ENCODE measurements at regions not wholly inside any gene's neighbourhood (a gene's known extent, or its start where the extent isn't known, plus 50 kb on each side); places are given as distances from the start of the nearest gene placed in this dataset.
A peak's percentile ranks its signal among the peaks of the same experiment; 100 is the strongest.

DNA sequence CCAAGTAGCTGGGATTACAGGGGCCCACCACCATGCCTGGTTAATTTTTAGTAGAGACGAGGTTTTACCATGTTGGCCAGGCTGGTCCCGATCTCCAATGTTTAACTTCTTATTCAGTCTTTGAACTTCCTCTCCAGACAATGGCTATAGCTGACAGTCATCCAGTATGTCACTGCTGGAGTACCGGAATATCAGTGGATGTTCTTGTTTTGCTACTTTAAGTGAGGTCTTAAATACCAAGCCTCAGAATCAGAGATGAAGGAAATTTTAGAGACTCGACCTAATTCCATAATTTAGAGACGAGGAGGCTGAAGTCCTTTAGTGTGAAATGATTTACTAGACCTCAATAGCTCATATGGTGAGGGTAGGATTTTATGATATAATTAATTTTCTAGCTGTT, 294.8 kb upstream of the KLF6 start:
- H3K4me3 ChIP-seq (ENCODE audit: control insufficient read depth, low read depth, low read length): no peak overlapping the region
- TF ChIP-seq, protein P1, sequence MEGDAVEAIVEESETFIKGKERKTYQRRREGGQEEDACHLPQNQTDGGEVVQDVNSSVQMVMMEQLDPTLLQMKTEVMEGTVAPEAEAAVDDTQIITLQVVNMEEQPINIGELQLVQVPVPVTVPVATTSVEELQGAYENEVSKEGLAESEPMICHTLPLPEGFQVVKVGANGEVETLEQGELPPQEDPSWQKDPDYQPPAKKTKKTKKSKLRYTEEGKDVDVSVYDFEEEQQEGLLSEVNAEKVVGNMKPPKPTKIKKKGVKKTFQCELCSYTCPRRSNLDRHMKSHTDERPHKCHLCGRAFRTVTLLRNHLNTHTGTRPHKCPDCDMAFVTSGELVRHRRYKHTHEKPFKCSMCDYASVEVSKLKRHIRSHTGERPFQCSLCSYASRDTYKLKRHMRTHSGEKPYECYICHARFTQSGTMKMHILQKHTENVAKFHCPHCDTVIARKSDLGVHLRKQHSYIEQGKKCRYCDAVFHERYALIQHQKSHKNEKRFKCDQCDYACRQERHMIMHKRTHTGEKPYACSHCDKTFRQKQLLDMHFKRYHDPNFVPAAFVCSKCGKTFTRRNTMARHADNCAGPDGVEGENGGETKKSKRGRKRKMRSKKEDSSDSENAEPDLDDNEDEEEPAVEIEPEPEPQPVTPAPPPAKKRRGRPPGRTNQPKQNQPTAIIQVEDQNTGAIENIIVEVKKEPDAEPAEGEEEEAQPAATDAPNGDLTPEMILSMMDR (IDR thresholded peaks at IDR 0.05; ENCODE audit: control insufficient read depth, insufficient read depth, low read depth, low read length, missing control alignments): no peak

DNA sequence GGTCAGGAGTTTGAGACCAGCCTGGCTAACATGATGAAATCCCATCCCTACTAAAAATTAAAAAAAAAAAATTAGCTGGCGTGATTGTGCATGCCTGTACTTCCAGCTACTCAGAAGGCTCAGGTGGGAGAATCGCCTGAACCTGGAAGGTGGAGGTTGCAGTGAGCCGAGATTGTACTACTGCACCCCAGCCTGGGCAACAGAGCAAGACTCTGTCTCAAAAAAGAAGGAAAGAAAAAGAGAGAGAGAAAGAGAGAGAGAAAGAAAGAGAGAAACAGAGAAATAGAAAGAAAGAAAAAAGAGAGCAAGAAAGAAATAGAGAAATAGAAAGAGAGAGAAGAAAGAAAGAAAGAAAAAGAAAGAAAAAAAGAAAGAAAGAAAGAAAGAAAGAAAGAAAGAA, 292.8 kb upstream of the KLF6 start:
- H3K4me3 ChIP-seq (ENCODE audit: control insufficient read depth, low read depth, low read length): no peak overlapping the region
- TF ChIP-seq, protein P1 (IDR thresholded peaks at IDR 0.05; ENCODE audit: control insufficient read depth, insufficient read depth, low read depth, low read length, missing control alignments): no peak
- DNase-seq (ENCODE audit: low read depth): no peak

More for the DNA sequence above, 294.8 kb upstream of the KLF6 start:
- no peak for DNase-seq (ENCODE audit: low read depth)

DNA sequence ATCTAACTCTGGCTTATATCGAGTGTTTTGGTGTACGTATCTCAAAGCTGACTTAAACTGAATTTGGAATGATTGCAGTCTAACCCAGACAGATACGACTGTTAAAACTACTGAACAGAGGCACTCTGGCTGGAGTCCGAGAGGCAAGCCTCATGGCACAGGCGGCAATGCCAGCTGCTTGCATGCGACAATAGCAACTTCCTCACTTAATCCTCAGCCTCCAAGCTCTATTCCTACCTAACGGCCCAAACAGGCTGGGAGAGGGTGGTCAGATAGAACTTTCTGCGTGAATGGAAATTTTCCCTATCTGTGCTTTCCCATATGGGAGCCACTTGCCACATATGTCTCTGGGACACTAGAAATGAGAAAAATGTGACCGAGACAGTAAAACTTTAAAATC, 292.0 kb upstream of the KLF6 start:
- TF ChIP-seq, protein P1 (IDR thresholded peaks at IDR 0.05; ENCODE audit: control insufficient read depth, insufficient read depth, low read depth, low read length, missing control alignments): no peak
- no peak overlapping the region for H3K4me3 ChIP-seq (ENCODE audit: control insufficient read depth, low read depth, low read length)
- DNase-seq (ENCODE audit: low read depth): no peak

DNA sequence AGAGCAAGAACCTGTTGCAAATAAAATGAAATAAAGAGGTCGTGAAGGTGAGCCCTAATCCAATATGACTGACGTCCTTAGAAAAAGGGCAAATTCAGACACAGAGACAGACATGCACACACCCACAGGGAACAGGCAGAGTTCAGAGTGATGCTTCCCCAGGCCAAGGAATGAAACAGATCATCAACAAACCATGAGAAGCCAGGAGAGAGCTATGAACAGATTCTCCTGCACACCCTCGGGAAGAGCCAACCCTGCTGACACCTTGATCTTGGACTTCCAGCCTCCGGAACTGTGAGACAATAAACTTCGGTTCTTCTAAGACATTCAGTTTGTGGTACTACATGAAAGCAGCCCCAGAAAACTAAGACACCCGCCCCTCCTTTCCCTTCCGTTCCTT, 290.4 kb upstream of the KLF6 start:
- no peak for DNase-seq (ENCODE audit: low read depth)

DNA sequence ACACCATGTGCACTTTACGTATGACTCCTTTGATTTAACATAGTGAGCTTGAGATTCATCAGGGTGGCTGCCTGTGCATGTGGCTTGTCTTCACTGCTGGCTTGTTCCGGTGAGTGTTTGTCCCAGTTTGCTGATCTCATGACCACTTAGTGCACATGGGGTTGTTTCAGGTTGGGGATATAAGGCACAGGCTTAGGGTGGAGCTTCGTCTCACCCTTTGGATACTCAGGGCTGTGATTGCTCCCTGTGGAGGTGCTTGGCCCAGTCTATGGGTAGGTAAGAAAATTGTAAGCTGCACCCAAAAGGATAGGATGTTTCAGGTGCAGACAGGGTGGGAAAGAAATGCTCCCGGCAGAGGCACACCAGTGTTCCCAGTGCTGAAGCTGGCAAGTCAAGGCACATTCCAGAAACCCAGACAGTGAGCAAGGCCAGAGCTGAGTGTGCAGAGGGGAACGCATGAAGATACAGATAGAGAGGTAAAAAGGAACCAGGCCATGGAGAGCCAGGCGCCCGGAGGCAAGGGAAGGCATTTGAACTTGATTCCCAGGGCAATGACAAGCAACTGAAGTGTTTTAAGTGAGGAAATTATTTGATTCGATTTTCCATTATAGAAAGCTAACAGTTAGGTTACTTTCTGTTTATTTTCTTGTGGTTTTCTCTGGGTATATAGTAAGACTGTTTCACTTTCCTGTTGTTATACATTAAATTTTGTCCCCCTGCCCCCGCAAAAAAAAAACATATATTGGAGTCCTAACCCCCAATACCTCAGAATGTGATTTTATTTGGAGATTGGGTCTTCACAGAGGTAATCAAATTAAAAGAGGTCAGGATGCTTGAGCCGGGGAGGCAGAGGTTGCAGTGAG, 289.8 kb upstream of the KLF6 start:
- no peak for DNase-seq (ENCODE audit: low read depth)
- TF ChIP-seq, protein P1 (IDR thresholded peaks at IDR 0.05; ENCODE audit: control insufficient read depth, insufficient read depth, low read depth, low read length, missing control alignments): no peak
- no peak overlapping the region for H3K4me3 ChIP-seq (ENCODE audit: control insufficient read depth, low read depth, low read length)

More for the DNA sequence above, 290.4 kb upstream of the KLF6 start:
- H3K4me3 ChIP-seq (ENCODE audit: control insufficient read depth, low read depth, low read length): no peak overlapping the region
- TF ChIP-seq, protein P1 (IDR thresholded peaks at IDR 0.05; ENCODE audit: control insufficient read depth, insufficient read depth, low read depth, low read length, missing control alignments): no peak

DNA sequence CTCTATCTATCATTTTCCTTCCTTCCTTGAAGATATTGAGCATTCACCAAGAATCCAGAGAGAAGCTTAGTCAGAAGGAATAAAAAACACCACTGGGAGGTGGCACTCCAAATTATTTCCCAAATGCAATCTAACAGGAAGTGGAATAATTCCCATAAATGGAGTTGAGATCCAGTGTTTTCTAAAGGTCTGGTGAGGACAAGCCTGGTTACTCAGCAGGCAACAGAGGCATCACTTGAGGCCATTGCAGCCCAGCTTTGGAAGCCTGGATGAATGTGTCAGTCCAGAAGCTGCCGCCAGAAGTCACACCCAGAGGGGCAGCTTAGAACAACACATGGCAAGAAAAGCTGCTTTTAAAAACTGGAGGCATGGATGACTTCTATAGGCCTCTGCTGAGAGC, 288.9 kb upstream of the KLF6 start:
- DNase-seq (ENCODE audit: low read depth): peak; percentile 75
- no peak overlapping the region for H3K4me3 ChIP-seq (ENCODE audit: control insufficient read depth, low read depth, low read length)
- TF ChIP-seq, protein P1 (IDR thresholded peaks at IDR 0.05; ENCODE audit: control insufficient read depth, insufficient read depth, low read depth, low read length, missing control alignments): peak; percentile 6

Data from AG09309 (cell line).